Activated B cell treated with CpG ODN at 0.5 μM for 24 hours (primary cell): ENCODE measurements at regions not wholly inside any gene's neighbourhood (a gene's known extent, or its start where the extent isn't known, plus 50 kb on each side); places are given as distances from the start of the nearest gene placed in this dataset.

ENCODE experiments used
- ATAC-seq: fragments of 200-7000 bp; cut with Tn5 transposase; one replicate; pipeline ENCODE4 v1.10.0; 2021; ENCODE audit warnings: low read depth, mild to moderate bottlenecking, moderate library complexity
- CTCF ChIA-PET: fragments of 350-600 bp; sonication (Branson Sonifier 250); formaldehyde crosslinking; loops from one replicate; lab custom pipeline; 2021; ENCODE audit warnings: antibody characterized with exemption; lab: Charles Lee
- POLR2A ChIA-PET: fragments of 350-600 bp; sonication (Branson Sonifier 250); formaldehyde crosslinking; loops from one replicate; lab custom pipeline; 2021; ENCODE audit warnings: antibody characterized with exemption; lab: Charles Lee
- DNase-seq: peaks from one replicate; pipeline ENCODE4 v3.0.0; 2022
- H3K27ac Mint-ChIP-seq: one replicate; pipeline ENCODE4 v1.8.0; 2020; ENCODE audit warnings: mixed read lengths
- H3K27me3 Mint-ChIP-seq: one replicate; pipeline ENCODE4 v1.8.0; 2021; ENCODE audit warnings: mixed read lengths
- H3K36me3 Mint-ChIP-seq: one replicate; pipeline ENCODE4 v1.8.0; 2021; ENCODE audit warnings: low read depth, mixed read lengths
- H3K4me1 Mint-ChIP-seq: one replicate; pipeline ENCODE4 v1.8.0; 2021; ENCODE audit warnings: mixed read lengths
- H3K4me3 Mint-ChIP-seq: one replicate; pipeline ENCODE4 v1.8.0; 2020; ENCODE audit warnings: mild to moderate bottlenecking, mixed read lengths
- H3K9me3 Mint-ChIP-seq: one replicate; pipeline ENCODE4 v1.8.0; 2020; ENCODE audit warnings: mixed read lengths
- CTCF ChIP-seq: fragments of 200-600 bp; IDR thresholded peaks from one replicate; pipeline ENCODE4 v1.8.0; 2022; ENCODE audit warnings: antibody characterized with exemption, mild to moderate bottlenecking
- intact Hi-C: fragments of 100-400 bp; cut with micrococcal nuclease; formaldehyde crosslinking; loops from one replicate; pipeline ENCODE4 v1.15.1; 2024

DNA sequence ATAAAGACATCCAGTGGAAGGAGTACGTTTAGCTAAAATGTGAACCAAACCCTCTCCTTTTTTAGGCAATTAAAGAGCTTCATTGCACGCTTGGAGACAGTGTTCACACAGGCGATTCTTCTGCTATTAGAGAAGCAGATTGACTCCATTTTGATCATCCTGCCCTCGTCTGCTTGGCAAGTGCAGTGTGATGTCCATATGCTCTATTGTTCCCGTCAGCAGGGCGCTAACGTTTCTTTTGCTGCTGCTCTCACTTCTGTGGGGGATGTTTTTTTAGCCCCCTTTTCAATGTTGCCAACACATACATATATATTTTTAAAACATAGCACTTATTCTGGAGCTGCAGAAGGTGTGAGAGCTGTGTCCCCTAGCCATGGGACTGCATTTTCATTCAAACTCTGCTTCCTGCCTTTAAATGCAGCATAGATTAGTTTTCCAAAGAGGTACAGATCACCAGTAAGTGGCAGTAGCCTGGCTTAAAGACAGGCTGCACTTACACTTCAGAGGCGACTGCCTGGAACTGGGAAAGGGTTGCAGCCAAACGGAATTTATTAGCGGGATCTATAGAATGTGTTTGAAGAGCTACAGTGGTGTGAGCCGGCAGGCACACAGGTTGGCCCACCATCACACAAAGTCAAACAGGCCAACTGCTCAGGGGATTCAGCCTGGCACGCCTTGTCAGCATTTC is 292.6 kb upstream of the DPH6 start:
- Mint-ChIP-seq H3K36me3 (no peaks in the 10 kb centered on the region), H3K27ac (no peak overlapping the region), H3K4me3 (no peak overlapping the region), H3K9me3 (no peaks in the 10 kb centered on the region), H3K4me1 (no peaks in the 10 kb centered on the region), H3K27me3 (no peaks in the 10 kb centered on the region)
- no peak for TF ChIP-seq CTCF
- DNase-seq (no peak), ATAC-seq (no peak)
- POLR2A ChIA-PET: no interaction called here
- intact Hi-C loops: no loop called here
- CTCF ChIA-PET: no interaction called here

DNA sequence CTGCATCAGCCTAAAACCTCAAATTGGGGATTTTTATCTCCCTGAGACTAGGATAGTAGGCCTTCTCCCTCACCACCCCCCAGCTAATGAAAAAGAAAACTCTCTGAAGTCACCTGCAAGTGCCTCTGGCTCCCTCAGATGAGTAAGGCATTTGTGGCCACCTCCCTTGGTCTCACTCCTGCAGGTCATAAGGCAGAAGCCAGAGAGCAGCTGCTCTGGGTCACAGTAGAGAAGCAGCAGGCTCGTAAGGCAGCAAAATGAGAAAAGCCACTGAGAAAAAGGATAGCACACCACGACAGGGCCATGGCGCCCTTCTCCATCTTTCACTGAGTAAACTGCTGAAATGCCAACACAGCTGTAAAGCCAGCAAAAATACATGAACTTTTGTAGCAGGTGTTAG is 296.7 kb upstream of the DPH6 start:
- CTCF ChIA-PET: no interaction called here
- ATAC-seq (no peak), DNase-seq (no peak)
- Mint-ChIP-seq H3K27ac (no peak overlapping the region), H3K4me3 (no peak overlapping the region), H3K36me3 (no peaks in the 10 kb centered on the region), H3K9me3 (no peaks in the 10 kb centered on the region), H3K4me1 (no peaks in the 10 kb centered on the region), H3K27me3 (no peaks in the 10 kb centered on the region)
- intact Hi-C loops: no loop called here
- POLR2A ChIA-PET: interaction anchor here (0.6 kb wide), 1 partner anchor 11 kb away, joined by 10 read pairs; no protein-coding TSS in a partner anchor
- no peak for TF ChIP-seq CTCF

GRCh38 chr15:35843498-35843897 is 297.5 kb upstream of the DPH6 start:
- no peaks in the 10 kb centered on the region for H3K36me3 Mint-ChIP-seq
- H3K27ac Mint-ChIP-seq: no peak overlapping the region
- H3K4me3 Mint-ChIP-seq: no peak overlapping the region
- ATAC-seq: no peak
- H3K9me3 Mint-ChIP-seq: no peaks in the 10 kb centered on the region
- no peak for DNase-seq
- intact Hi-C loops: no loop called here
- POLR2A ChIA-PET: no interaction called here
- H3K4me1 Mint-ChIP-seq: no peaks in the 10 kb centered on the region
- TF ChIP-seq CTCF: no peak
- no peaks in the 10 kb centered on the region for H3K27me3 Mint-ChIP-seq
- CTCF ChIA-PET: no interaction called here

GRCh38 chr15:35850284-35850683 is 304.3 kb upstream of the DPH6 start:
- POLR2A ChIA-PET: no interaction called here
- Mint-ChIP-seq H3K36me3 (no peaks in the 10 kb centered on the region), H3K27ac (no peak overlapping the region), H3K4me1 (no peaks in the 10 kb centered on the region), H3K9me3 (no peaks in the 10 kb centered on the region), H3K4me3 (no peak overlapping the region), H3K27me3 (no peaks in the 10 kb centered on the region)
- ATAC-seq (no peak), DNase-seq (no peak)
- intact Hi-C loops: no loop called here
- TF ChIP-seq CTCF: no peak
- CTCF ChIA-PET: no interaction called here

GRCh38 chr15:35851491-35851890 is 305.5 kb upstream of the DPH6 start:
- ChIA-PET CTCF (no interaction called here), POLR2A (no interaction called here)
- Mint-ChIP-seq H3K27me3 (no peaks in the 10 kb centered on the region), H3K27ac (no peak overlapping the region), H3K9me3 (no peaks in the 10 kb centered on the region), H3K36me3 (no peaks in the 10 kb centered on the region), H3K4me3 (no peak overlapping the region), H3K4me1 (no peaks in the 10 kb centered on the region)
- DNase-seq (no peak), ATAC-seq (no peak)
- intact Hi-C loops: no loop called here
- TF ChIP-seq CTCF: no peak
